Progenitor cell of endocrine pancreas (in vitro differentiated cells): ENCODE measurements at regions not wholly inside any gene's neighbourhood (a gene's known extent, or its start where the extent isn't known, plus 50 kb on each side); places are given as distances from the start of the nearest gene placed in this dataset.

Experiments
- DNase-seq: peaks from one replicate; pipeline ENCODE4 v3.0.0; 2021; ENCODE audit warnings: low spot score; ENCODE audit not compliant: unreplicated experiment
- H3K27ac Mint-ChIP-seq: 2 replicates; pipeline ENCODE4 v1.8.0; 2021; ENCODE audit warnings: mild to moderate bottlenecking, moderate library complexity, mixed read lengths
- H3K27me3 Mint-ChIP-seq: 2 replicates; pipeline ENCODE4 v1.8.0; 2021; ENCODE audit warnings: mixed read lengths
- H3K36me3 Mint-ChIP-seq: 2 replicates; pipeline ENCODE4 v1.8.0; 2022; ENCODE audit warnings: mixed read lengths; ENCODE audit not compliant: insufficient read depth
- H3K4me1 Mint-ChIP-seq: 2 replicates; pipeline ENCODE4 v1.8.0; 2021; ENCODE audit warnings: low read depth, mixed read lengths
- H3K4me3 Mint-ChIP-seq: 2 replicates; pipeline ENCODE4 v1.8.0; 2021; ENCODE audit warnings: low read depth, mild to moderate bottlenecking, moderate library complexity, mixed read lengths
- H3K9me3 Mint-ChIP-seq: 2 replicates; pipeline ENCODE4 v1.8.0; 2021; ENCODE audit warnings: low read depth, mixed read lengths
- TF ChIP-seq, protein P1 (sequence below): fragments of 200-600 bp; sonication (generic); IDR thresholded peaks from one replicate; pipeline ENCODE4 v1.5.0; 2021; ENCODE audit warnings: antibody characterized with exemption, mild to moderate bottlenecking; ENCODE audit not compliant: unreplicated experiment

DNA sequence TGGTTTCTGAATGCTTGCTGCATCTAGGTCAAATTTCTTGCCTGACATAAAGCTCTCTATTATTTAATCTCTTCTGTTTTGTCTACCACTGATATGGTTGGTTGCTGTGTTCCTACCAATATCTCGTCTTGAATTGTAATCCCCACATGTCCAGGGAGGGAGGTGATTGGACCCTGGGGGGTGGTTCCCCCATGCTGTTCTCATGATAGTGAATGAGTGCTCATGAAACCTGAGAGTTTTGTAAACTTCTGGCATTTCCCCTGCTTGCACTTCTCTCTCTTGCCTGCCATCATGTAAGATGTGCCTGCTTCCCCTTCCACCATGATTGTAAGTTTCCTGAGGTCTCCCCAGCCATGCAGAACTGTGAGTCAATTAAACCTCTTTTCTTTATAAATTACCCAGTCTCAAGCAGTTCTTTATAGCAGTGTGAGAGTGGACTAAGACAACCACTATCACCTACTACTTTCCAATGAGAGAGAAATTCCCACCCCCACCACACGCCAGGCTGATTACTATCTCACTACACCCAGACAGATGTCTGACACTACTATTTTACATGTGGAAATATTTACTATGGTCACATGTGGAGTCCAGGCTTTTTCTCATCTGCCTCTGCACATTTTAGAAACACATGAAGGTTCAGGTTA lies 69.2 kb upstream of the ATP2B1 start:
- DNase-seq = no peak
- no peaks in the 10 kb centered on the region for H3K36me3 Mint-ChIP-seq
- TF ChIP-seq, protein P1, sequence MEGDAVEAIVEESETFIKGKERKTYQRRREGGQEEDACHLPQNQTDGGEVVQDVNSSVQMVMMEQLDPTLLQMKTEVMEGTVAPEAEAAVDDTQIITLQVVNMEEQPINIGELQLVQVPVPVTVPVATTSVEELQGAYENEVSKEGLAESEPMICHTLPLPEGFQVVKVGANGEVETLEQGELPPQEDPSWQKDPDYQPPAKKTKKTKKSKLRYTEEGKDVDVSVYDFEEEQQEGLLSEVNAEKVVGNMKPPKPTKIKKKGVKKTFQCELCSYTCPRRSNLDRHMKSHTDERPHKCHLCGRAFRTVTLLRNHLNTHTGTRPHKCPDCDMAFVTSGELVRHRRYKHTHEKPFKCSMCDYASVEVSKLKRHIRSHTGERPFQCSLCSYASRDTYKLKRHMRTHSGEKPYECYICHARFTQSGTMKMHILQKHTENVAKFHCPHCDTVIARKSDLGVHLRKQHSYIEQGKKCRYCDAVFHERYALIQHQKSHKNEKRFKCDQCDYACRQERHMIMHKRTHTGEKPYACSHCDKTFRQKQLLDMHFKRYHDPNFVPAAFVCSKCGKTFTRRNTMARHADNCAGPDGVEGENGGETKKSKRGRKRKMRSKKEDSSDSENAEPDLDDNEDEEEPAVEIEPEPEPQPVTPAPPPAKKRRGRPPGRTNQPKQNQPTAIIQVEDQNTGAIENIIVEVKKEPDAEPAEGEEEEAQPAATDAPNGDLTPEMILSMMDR = no peak
- no peak overlapping the region for H3K27ac Mint-ChIP-seq
- no peak overlapping the region for H3K4me3 Mint-ChIP-seq
- H3K27me3 Mint-ChIP-seq = no peaks in the 10 kb centered on the region
- peaks cover 9% of the 10 kb centered on the region for H3K4me1 Mint-ChIP-seq
- H3K9me3 Mint-ChIP-seq = no peaks in the 10 kb centered on the region

DNA sequence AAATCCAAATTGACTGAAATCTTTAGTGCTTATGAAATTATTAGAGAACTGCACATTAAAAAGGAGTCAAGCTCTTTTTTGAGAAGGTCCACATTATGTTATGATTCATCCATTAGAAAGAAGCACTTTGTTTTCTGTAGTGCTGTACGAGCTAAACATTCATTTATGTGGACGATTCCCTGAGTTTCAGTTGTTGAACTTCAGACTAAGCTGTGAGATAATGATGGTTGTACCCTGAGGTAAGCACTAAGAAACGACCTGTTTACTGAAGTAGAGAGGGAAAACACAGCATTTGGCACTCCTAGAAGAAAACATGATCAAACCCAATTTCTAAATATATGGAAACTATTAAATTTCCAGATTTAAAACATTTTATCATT lies 67.3 kb upstream of the ATP2B1 start:
- no peaks in the 10 kb centered on the region for H3K9me3 Mint-ChIP-seq
- H3K36me3 Mint-ChIP-seq = no peaks in the 10 kb centered on the region
- no peak for DNase-seq
- H3K4me3 Mint-ChIP-seq = no peak overlapping the region
- H3K4me1 Mint-ChIP-seq = peaks cover 9% of the 10 kb centered on the region
- TF ChIP-seq, protein P1 = no peak
- H3K27me3 Mint-ChIP-seq = no peaks in the 10 kb centered on the region
- no peak overlapping the region for H3K27ac Mint-ChIP-seq

DNA sequence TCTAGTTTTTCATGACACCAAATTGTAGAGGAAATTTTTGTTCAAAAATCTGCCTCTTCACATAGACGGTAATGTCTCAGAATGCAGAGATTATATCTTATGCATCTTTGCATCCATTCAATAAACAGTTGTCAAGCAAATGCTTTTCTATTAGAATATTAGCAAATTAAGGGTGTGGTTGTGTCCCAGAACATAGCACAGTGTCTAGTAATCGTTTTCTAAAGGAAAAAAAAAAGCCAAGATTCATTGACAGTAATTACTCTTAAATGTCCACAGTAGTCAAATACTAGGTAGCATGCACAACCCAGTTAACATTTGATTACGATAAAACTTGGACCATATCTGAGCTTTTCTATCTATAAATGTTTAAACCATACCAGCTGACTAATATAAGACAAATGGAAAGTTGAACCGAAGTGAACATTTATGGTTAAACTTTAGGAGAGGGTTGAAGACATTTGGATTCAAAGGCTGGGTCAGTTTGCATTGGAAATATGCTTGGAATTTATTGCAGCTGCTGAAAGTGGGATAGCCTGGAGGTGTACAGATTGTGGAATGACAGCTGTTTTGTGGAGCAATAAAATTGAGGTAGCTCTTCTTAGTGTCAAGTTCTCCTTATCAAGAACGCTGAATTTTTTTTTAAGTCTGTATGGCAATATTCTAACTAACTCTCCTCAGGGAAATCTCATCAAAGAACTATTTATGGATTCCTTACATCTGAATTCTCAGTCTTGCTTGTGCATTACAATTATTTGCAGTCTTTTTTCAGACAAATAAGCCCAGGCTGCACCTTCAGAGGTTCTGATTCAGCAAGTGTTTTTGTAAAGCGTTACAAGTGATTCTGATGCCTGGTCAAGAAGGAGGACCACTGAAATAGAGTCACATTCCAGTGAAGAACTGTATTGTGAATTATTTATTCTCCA lies 66.7 kb upstream of the ATP2B1 start:
- Mint-ChIP-seq H3K4me3 (no peak overlapping the region), H3K9me3 (no peaks in the 10 kb centered on the region), H3K27ac (peak overlapping the region; percentile 56), H3K27me3 (no peaks in the 10 kb centered on the region), H3K36me3 (no peaks in the 10 kb centered on the region), H3K4me1 (peaks cover 9% of the 10 kb centered on the region)
- no peak for DNase-seq
- TF ChIP-seq, protein P1 = no peak

DNA sequence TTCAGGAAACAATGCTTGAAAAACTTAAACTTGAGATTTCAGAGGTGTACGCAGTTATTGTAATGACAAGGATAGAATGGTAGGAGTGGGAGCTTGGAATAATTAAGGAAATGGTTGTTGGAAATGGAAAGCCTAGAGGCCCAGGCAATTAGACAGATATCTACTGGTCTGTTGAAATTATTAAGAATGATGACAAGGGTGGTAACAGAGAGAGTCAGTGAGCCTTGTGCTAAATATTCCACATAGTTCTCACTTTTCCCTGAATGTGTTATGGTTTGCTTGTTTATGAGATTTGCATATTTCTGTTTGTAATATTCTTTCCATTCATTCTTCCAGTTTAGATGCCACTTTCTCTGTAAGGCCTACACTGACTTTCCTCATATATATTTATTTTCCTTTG lies 66.0 kb upstream of the ATP2B1 start:
- Mint-ChIP-seq H3K9me3 (no peaks in the 10 kb centered on the region), H3K27me3 (no peaks in the 10 kb centered on the region), H3K27ac (no peak overlapping the region), H3K4me3 (no peak overlapping the region), H3K4me1 (peaks cover 9% of the 10 kb centered on the region), H3K36me3 (no peaks in the 10 kb centered on the region)
- no peak for DNase-seq
- TF ChIP-seq, protein P1 = no peak

DNA sequence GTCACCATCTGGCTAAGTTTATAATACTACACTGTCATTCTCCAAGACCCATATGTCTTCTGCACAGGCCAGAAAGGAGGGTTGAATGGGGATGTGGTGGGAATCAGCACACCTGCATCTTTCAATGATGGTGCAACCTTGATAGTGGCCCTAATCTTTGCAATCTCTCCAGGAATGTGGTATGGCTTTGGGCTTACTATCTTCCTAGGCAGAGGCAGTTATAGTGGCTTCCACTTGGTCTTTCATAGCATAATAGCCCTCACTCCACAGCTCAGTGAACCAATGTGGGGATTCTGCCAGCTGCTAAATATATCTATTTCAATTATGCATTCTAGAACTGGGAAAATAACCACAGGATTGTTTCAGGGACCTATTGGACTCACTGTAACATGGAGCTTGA lies 61.8 kb upstream of the ATP2B1 start:
- H3K36me3 Mint-ChIP-seq = no peaks in the 10 kb centered on the region

More for the DNA sequence above, 61.8 kb upstream of the ATP2B1 start:
- Mint-ChIP-seq H3K4me1 (peaks cover 5% of the 10 kb centered on the region), H3K9me3 (no peaks in the 10 kb centered on the region), H3K4me3 (no peak overlapping the region), H3K27me3 (no peaks in the 10 kb centered on the region), H3K27ac (no peak overlapping the region)
- TF ChIP-seq, protein P1 = no peak
- no peak for DNase-seq
